ENCODE measurements at regions not wholly inside any gene's neighbourhood (a gene's known extent, or its start where the extent isn't known, plus 50 kb on each side); places are given as distances from the start of the nearest gene placed in this dataset.

DNA sequence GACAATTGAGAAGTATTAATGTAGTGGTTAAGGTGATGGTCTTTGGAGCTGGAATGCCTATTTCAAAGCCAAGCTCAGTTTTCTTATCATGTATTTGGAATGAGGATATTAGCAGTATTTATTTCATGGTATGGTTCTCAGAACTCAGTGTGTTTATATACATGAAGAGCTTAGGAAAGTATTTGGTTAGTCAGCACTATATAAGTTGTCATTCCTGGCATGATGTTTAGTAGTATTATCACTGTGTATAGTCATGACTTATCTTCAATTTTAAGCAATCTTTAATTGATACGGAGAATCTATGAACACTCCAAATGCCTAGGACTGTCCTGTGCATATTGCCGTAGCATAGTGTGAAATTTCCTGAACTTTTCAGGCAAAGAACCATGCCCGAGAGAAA, 501.9 kb upstream of the USP24 start:
- DNase-seq (ENCODE audit: low read depth in 1 of 2, low spot score in 1 of 2) = no peak
- no peak overlapping the region for H3K27ac ChIP-seq (replicated peaks)
- TF ChIP-seq, protein P1, sequence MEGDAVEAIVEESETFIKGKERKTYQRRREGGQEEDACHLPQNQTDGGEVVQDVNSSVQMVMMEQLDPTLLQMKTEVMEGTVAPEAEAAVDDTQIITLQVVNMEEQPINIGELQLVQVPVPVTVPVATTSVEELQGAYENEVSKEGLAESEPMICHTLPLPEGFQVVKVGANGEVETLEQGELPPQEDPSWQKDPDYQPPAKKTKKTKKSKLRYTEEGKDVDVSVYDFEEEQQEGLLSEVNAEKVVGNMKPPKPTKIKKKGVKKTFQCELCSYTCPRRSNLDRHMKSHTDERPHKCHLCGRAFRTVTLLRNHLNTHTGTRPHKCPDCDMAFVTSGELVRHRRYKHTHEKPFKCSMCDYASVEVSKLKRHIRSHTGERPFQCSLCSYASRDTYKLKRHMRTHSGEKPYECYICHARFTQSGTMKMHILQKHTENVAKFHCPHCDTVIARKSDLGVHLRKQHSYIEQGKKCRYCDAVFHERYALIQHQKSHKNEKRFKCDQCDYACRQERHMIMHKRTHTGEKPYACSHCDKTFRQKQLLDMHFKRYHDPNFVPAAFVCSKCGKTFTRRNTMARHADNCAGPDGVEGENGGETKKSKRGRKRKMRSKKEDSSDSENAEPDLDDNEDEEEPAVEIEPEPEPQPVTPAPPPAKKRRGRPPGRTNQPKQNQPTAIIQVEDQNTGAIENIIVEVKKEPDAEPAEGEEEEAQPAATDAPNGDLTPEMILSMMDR (IDR thresholded peaks at IDR 0.05; ENCODE audit: insufficient read depth, low read length) = no peak
- TF ChIP-seq SPI1 (IDR thresholded peaks at IDR 0.05; ENCODE audit: borderline replicate concordance, low read depth) (no peak), GABPA (IDR thresholded peaks at IDR 0.05; ENCODE audit: low read depth) (no peak), POLR2AphosphoS5 (IDR thresholded peaks at IDR 0.05; ENCODE audit: low read depth) (no peak)
- TF ChIP-seq, protein P2, sequence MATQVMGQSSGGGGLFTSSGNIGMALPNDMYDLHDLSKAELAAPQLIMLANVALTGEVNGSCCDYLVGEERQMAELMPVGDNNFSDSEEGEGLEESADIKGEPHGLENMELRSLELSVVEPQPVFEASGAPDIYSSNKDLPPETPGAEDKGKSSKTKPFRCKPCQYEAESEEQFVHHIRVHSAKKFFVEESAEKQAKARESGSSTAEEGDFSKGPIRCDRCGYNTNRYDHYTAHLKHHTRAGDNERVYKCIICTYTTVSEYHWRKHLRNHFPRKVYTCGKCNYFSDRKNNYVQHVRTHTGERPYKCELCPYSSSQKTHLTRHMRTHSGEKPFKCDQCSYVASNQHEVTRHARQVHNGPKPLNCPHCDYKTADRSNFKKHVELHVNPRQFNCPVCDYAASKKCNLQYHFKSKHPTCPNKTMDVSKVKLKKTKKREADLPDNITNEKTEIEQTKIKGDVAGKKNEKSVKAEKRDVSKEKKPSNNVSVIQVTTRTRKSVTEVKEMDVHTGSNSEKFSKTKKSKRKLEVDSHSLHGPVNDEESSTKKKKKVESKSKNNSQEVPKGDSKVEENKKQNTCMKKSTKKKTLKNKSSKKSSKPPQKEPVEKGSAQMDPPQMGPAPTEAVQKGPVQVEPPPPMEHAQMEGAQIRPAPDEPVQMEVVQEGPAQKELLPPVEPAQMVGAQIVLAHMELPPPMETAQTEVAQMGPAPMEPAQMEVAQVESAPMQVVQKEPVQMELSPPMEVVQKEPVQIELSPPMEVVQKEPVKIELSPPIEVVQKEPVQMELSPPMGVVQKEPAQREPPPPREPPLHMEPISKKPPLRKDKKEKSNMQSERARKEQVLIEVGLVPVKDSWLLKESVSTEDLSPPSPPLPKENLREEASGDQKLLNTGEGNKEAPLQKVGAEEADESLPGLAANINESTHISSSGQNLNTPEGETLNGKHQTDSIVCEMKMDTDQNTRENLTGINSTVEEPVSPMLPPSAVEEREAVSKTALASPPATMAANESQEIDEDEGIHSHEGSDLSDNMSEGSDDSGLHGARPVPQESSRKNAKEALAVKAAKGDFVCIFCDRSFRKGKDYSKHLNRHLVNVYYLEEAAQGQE (IDR thresholded peaks at IDR 0.05; ENCODE audit: insufficient replicate concordance, low read depth) = no peak
- H3K27me3 ChIP-seq (ENCODE audit: insufficient read depth, poor library complexity, severe bottlenecking) = no peaks in the 10 kb centered on the region
- H3K4me3 ChIP-seq (replicated peaks; ENCODE audit: insufficient read depth, low read length) = no peak overlapping the region

DNA sequence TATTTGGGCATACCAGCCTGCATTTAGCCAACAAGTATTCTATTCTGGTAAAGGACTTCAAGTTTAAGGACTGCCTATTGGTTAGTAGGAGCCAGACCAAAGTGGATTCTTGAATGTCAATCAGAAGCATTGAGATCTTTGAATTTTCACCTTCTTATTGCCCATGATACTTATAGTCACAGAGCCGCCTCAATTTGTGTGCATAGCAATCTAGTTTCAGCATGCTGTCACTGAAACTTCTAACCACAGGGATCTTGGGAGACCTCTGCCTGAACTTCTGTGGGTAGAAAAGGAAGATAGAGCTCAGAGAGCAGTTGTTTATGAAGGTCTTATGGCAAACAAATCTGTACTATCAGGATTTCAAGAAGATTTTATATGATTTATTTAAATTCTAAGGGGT, 501.4 kb upstream of the USP24 start:
- no peak overlapping the region for H3K4me3 ChIP-seq (replicated peaks; ENCODE audit: insufficient read depth, low read length)
- DNase-seq (ENCODE audit: low read depth in 1 of 2, low spot score in 1 of 2) = no peak
- no peak for TF ChIP-seq POLR2AphosphoS5 (IDR thresholded peaks at IDR 0.05; ENCODE audit: low read depth)
- no peak for TF ChIP-seq GABPA (IDR thresholded peaks at IDR 0.05; ENCODE audit: low read depth)
- no peak for TF ChIP-seq SPI1 (IDR thresholded peaks at IDR 0.05; ENCODE audit: borderline replicate concordance, low read depth)
- TF ChIP-seq, protein P2 (IDR thresholded peaks at IDR 0.05; ENCODE audit: insufficient replicate concordance, low read depth) = no peak

DNA sequence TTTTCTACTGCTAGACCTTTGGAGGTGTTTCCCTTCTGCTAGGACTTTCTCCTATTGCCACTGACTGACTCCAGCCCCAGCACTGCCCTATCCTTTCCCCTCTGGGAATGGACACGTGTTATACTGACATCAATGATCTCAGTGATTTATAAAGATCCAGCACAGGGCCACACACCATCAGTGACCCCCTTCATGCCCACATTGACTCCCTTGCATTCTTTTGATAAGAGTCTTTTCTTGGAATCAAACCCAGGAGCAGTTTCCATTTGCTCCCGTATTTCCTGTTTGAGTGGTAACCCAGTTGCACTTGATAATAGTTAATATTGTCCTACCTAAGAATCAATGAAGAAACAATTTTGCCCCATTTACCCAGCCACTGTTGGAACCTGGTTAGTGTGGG, 501.0 kb upstream of the USP24 start:
- H3K4me3 ChIP-seq (replicated peaks; ENCODE audit: insufficient read depth, low read length) = no peak overlapping the region
- no peak for DNase-seq (ENCODE audit: low read depth in 1 of 2, low spot score in 1 of 2)
- TF ChIP-seq, protein P1 (IDR thresholded peaks at IDR 0.05; ENCODE audit: insufficient read depth, low read length) = no peak
- TF ChIP-seq SPI1 (IDR thresholded peaks at IDR 0.05; ENCODE audit: borderline replicate concordance, low read depth) = no peak
- no peak for TF ChIP-seq GABPA (IDR thresholded peaks at IDR 0.05; ENCODE audit: low read depth)
- H3K27me3 ChIP-seq (ENCODE audit: insufficient read depth, poor library complexity, severe bottlenecking) = no peaks in the 10 kb centered on the region
- no peak overlapping the region for H3K27ac ChIP-seq (replicated peaks)

More for the DNA sequence above, 501.4 kb upstream of the USP24 start:
- Histone ChIP-seq H3K27ac (replicated peaks) (no peak overlapping the region), H3K27me3 (ENCODE audit: insufficient read depth, poor library complexity, severe bottlenecking) (no peaks in the 10 kb centered on the region)

- DNase-seq (ENCODE audit: low read depth in 1 of 2, low spot score in 1 of 2) = no peak
- TF ChIP-seq GABPA (IDR thresholded peaks at IDR 0.05; ENCODE audit: low read depth) = no peak
- TF ChIP-seq, protein P2 (IDR thresholded peaks at IDR 0.05; ENCODE audit: insufficient replicate concordance, low read depth) = no peak
- TF ChIP-seq POLR2AphosphoS5 (IDR thresholded peaks at IDR 0.05; ENCODE audit: low read depth) = no peak
- TF ChIP-seq, protein P1 (IDR thresholded peaks at IDR 0.05; ENCODE audit: insufficient read depth, low read length) = no peak
- no peak for TF ChIP-seq SPI1 (IDR thresholded peaks at IDR 0.05; ENCODE audit: borderline replicate concordance, low read depth)
These were observed 499.1 kb upstream of the USP24 start for GRCh38 chr1:55714230-55714629.

More at GRCh38 chr1:55714230-55714629, 499.1 kb upstream of the USP24 start:
- Histone ChIP-seq H3K27me3 (ENCODE audit: insufficient read depth, poor library complexity, severe bottlenecking) (no peaks in the 10 kb centered on the region), H3K27ac (replicated peaks) (no peak overlapping the region), H3K4me3 (replicated peaks; ENCODE audit: insufficient read depth, low read length) (no peak overlapping the region)
